ENCODE measurements at regions not wholly inside any gene's neighbourhood (a gene's known extent, or its start where the extent isn't known, plus 50 kb on each side); places are given as distances from the start of the nearest gene placed in this dataset.

GRCh38 chrX:138349351-138349750 lies 362.2 kb downstream of the FGF13 start:
- no peak overlapping the region for H2AFZ ChIP-seq (ENCODE audit: control insufficient read depth, low read depth, low read length)
- H3K9ac ChIP-seq (ENCODE audit: control insufficient read depth, insufficient read depth, low read length) = no peak overlapping the region
- RAD21 ChIA-PET (ENCODE audit: unreplicated experiment) = no interaction called here
- intact Hi-C loops (cut with micrococcal nuclease; ENCODE audit: unreplicated experiment) (no loop called here), in situ Hi-C loops (cut with MboI) (no loop called here)
- DNase-seq (ENCODE audit: low read depth, low spot score) = no peak
- no peaks in the 10 kb centered on the region for H3K27me3 ChIP-seq (replicated peaks in 1 of 2; ENCODE audit: control insufficient read depth in 2 of 2, insufficient read depth in 2 of 2, low read length in 1 of 2)
- SMC1A ChIA-PET (ENCODE audit: uncharacterized antibody, unreplicated experiment) = no interaction called here
- no peaks in the 10 kb centered on the region for H3K4me1 ChIP-seq (ENCODE audit: control insufficient read depth, insufficient read depth, low read length)
- no peak for FAIRE-seq
- no peak overlapping the region for H3K4me2 ChIP-seq (ENCODE audit: control insufficient read depth, insufficient read depth)
- POLR2A ChIA-PET = no interaction called here
- H4K20me1 ChIP-seq (ENCODE audit: control insufficient read depth, insufficient read depth) = no peaks in the 10 kb centered on the region
- ATAC-seq = no peak
- H3K79me2 ChIP-seq (ENCODE audit: control insufficient read depth, insufficient read depth, low read length) = no peaks in the 10 kb centered on the region
- H3K9me3 ChIP-seq (replicated peaks; ENCODE audit: control insufficient read depth, insufficient read depth, low read length) = no peaks in the 10 kb centered on the region
- H3K27ac ChIP-seq (ENCODE audit: control insufficient read depth, insufficient read depth) = no peak overlapping the region
- TF ChIP-seq SRF (IDR thresholded peaks at IDR 0.05; ENCODE audit: low read depth in 2 of 2, low read length in 2 of 2) (no peak), PML (IDR thresholded peaks at IDR 0.05; ENCODE audit: low read length) (no peak), E2F8 (IDR thresholded peaks at IDR 0.05; ENCODE audit: low read depth, partially characterized antibody) (no peak), EGR1 (IDR thresholded peaks at IDR 0.05; ENCODE audit: borderline replicate concordance in 1 of 2, low read depth in 2 of 2, low read length in 2 of 2) (no peak), ZBTB11 (CRISPR knock-in tag; IDR thresholded peaks at IDR 0.05) (no peak), ASH2L (IDR thresholded peaks at IDR 0.05; ENCODE audit: borderline replicate concordance, low read depth) (no peak), TAF1 (IDR thresholded peaks at IDR 0.05; ENCODE audit: borderline replicate concordance, low read depth, low read length) (no peak), SMAD1 (IDR thresholded peaks at IDR 0.05; ENCODE audit: low read depth, partially characterized antibody) (no peak)
- H3K4me3 ChIP-seq = no peak overlapping the region
- no TSS peak for BruUV-seq (replicated peaks)
- no peaks in the 10 kb centered on the region for H3K36me3 ChIP-seq (ENCODE audit: control insufficient read depth in 2 of 2, insufficient read depth in 2 of 2, low read length in 1 of 2)
- CTCF ChIA-PET = no interaction called here
- WGBS (ENCODE audit: insufficient coverage, insufficient replicate concordance, low lambda C conversion rate, missing lambda C conversion rate) = 0% methylated on average over 3 of the region's 3 CpGs

All from GM12878 (cell line).